Left ventricle myocardium inferior (tissue), 1 donor: ENCODE measurements at regions not wholly inside any gene's neighbourhood (a gene's known extent, or its start where the extent isn't known, plus 50 kb on each side); places are given as distances from the start of the nearest gene placed in this dataset.

Source experiments
- DNase-seq: peaks from one replicate; pipeline ENCODE4 v3.0.0-alpha.2; 2020
- H3K27ac ChIP-seq: fragments of 200-600 bp; replicated peaks from 2 replicates; pipeline ENCODE4 v1.8.0; 2021
- H3K27me3 ChIP-seq: fragments of 200-600 bp; 2 replicates; pipeline ENCODE4 v1.8.0; 2021; ENCODE audit warnings: low read depth
- H3K36me3 ChIP-seq: fragments of 200-600 bp; 2 replicates; pipeline ENCODE4 v1.8.0; 2021
- H3K4me1 ChIP-seq: fragments of 200-600 bp; 2 replicates; pipeline ENCODE4 v1.8.0; 2021
- H3K4me3 ChIP-seq: fragments of 200-600 bp; 2 replicates; pipeline ENCODE4 v1.8.0; 2021; ENCODE audit warnings: mild to moderate bottlenecking, moderate library complexity
- H3K9me3 ChIP-seq: fragments of 200-600 bp; replicated peaks from 2 replicates; pipeline ENCODE4 v1.8.0; 2021
- CTCF ChIP-seq: fragments of 200-600 bp; IDR thresholded peaks from 2 replicates; pipeline ENCODE4 v1.8.0; 2021; ENCODE audit warnings: antibody characterized with exemption, mild to moderate bottlenecking, borderline replicate concordance
- intact Hi-C: fragments of 100-400 bp; cut with micrococcal nuclease; formaldehyde crosslinking; loops from one replicate; pipeline ENCODE4 v1.11.0; 2022
- donor health status: DM: no; HTN: yes; CAD: no; lungs with severe emphysema.

DNA sequence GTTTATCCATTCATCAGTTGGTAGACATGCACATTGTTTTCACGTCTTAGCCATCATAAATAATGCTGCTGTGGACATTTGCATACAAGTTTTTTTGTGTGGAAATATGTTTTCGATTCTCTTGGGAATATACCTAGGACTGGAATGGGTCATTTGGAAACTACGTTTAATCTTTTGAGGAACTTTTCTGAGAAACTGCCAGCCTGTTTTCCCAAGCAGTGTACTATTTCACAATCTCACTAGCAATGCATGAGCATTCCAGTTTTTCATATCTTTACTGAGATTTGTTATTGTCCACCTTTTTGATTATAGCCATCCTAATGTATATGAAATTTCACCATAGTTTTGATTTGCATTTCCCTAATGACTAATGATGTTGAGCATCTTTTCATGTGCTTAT is 95.7 kb upstream of the JAZF1 start:
- H3K4me1 ChIP-seq = peaks cover 8% of the 10 kb centered on the region
- H3K27ac ChIP-seq = no peak overlapping the region
- no peaks in the 10 kb centered on the region for H3K27me3 ChIP-seq
- no peaks in the 10 kb centered on the region for H3K9me3 ChIP-seq
- no peak for TF ChIP-seq CTCF
- H3K36me3 ChIP-seq = no peaks in the 10 kb centered on the region
- DNase-seq = no peak
- no peak overlapping the region for H3K4me3 ChIP-seq
- intact Hi-C loops = no loop called here

DNA sequence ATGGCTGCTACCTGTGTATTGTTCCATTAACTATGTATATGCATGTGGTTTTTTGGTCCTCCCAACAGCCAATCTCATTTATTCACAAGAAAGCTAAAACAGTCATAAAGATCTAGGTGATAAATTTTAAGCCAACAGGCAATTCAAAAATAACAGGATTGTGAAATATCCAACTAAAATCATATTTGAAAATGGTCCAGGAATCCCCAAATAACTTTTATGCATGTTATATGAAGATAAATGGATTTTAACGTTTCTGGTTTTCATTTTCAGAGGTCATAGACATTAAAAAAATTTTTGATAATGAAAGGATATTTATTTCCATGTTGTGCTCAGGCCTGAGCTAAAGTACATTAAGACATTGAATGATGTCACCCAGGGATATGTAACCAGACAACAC is 96.8 kb upstream of the JAZF1 start:
- Histone ChIP-seq H3K36me3 (no peaks in the 10 kb centered on the region), H3K27ac (no peak overlapping the region), H3K9me3 (no peaks in the 10 kb centered on the region), H3K4me3 (no peak overlapping the region), H3K27me3 (no peaks in the 10 kb centered on the region), H3K4me1 (peaks cover 4% of the 10 kb centered on the region)
- no peak for TF ChIP-seq CTCF
- no peak for DNase-seq
- intact Hi-C loops = no loop called here

DNA sequence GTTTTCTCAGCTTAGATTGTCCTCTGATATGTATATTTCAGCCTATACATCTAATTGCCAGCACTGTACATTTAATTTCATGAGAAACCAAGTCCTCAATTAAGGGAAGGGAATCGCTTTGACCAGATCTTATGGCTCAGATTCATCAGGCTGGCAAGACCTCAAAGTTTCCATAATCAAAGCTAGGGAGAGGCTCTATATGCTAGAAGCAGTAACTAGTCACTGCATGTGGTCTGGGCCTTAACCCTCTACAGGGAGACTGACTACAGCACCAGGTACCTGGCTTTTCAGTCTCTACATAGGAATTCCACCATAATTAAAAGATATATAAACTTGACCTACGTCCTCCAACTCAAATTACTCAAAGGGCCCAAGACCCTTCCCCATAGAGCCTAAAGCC is 97.4 kb upstream of the JAZF1 start:
- Histone ChIP-seq H3K4me3 (no peak overlapping the region), H3K36me3 (no peaks in the 10 kb centered on the region), H3K4me1 (no peaks in the 10 kb centered on the region), H3K27ac (no peak overlapping the region), H3K27me3 (no peaks in the 10 kb centered on the region), H3K9me3 (no peaks in the 10 kb centered on the region)
- TF ChIP-seq CTCF = no peak
- intact Hi-C loops = no loop called here
- no peak for DNase-seq

DNA sequence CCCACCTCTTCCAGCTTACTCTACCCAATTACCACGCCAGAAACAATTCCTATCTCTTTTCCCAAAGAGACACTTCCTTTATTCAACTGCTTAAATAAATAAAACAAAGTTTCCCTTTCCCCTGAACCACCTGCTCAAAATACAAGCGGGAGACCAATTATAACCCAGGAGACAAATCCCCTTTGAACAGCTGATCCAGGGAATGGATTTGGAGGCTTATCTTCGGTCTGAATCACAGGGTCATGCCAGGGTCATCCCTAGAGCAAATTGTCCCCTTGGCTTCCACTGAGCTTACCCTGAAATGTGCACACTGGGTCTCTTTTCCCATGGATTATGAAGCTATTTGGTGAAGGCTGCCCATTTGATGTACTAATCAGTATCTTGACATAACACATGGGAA is 99.9 kb upstream of the JAZF1 start:
- Histone ChIP-seq H3K27ac (no peak overlapping the region), H3K27me3 (no peaks in the 10 kb centered on the region), H3K9me3 (no peaks in the 10 kb centered on the region), H3K4me1 (no peaks in the 10 kb centered on the region), H3K36me3 (no peaks in the 10 kb centered on the region), H3K4me3 (no peak overlapping the region)
- intact Hi-C loops = no loop called here
- TF ChIP-seq CTCF = no peak
- no peak for DNase-seq

DNA sequence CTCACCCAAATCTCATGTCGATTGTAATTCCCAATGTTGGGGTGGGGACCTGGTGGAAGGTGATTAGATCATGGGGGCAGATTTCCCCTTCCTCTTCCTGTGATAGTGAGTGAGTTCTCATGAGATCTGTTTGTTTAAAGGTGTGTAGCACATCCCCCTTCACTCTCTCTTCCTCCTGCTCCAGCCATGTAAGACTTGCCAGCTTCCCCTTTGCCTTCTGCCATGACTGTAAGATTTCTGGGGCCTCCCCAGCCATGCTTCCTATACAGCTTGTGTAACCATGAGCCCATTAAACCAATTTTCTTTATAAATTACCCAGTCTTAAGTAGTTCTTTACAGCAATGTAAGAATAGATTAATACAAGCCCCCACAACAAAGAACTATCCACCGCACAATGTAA is 109.9 kb upstream of the JAZF1 start:
- Histone ChIP-seq H3K36me3 (no peaks in the 10 kb centered on the region), H3K4me3 (no peak overlapping the region), H3K27me3 (peaks cover 5% of the 10 kb centered on the region), H3K9me3 (no peaks in the 10 kb centered on the region), H3K4me1 (no peaks in the 10 kb centered on the region), H3K27ac (no peak overlapping the region)
- DNase-seq = no peak
- intact Hi-C loops = no loop called here
- TF ChIP-seq CTCF = no peak

DNA sequence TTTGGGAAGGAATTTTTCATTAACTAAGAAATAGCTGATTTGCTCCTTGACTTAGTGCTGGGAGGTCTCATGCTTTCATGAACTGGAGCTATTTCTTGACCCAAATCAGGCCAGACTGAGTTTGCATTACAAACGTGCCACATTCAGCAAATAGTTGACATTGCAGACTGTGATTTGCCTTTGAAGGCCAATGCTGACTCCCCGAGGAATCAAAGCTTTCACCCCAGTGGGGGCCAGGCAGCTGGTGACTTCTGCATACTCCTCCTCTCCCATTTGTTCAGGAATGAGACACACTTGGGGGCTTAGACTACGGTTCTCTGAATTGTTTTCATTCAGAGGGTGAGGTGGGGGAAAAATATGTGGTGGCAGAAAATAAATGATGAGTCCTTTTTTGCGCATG is 111.0 kb upstream of the JAZF1 start:
- Histone ChIP-seq H3K4me3 (no peak overlapping the region), H3K9me3 (no peaks in the 10 kb centered on the region), H3K27ac (no peak overlapping the region), H3K27me3 (peaks cover 5% of the 10 kb centered on the region), H3K36me3 (no peaks in the 10 kb centered on the region), H3K4me1 (no peaks in the 10 kb centered on the region)
- TF ChIP-seq CTCF = no peak
- intact Hi-C loops = no loop called here
- DNase-seq = no peak
